HCT116 (cell line): ENCODE measurements at regions not wholly inside any gene's neighbourhood (a gene's known extent, or its start where the extent isn't known, plus 50 kb on each side); places are given as distances from the start of the nearest gene placed in this dataset.

ENCODE experiments used
- ATAC-seq: fragments of 200-7000 bp; cut with Tn5 transposase; 2 replicates; pipeline ENCODE4 v1.9.1; 2020; ENCODE audit warnings: mild to moderate bottlenecking, moderate library complexity
- BruUV-seq: library from RNA; stranded (reverse); fragments of 400-500 nt; replicated peaks from 2 replicates; lab custom pipeline; 2021; lab: Mats Ljungman, UMichigan
- CTCF ChIA-PET: fragments of 300-600 bp; sonication (Branson Sonifier 250); formaldehyde crosslinking; loops from one replicate; lab custom pipeline; 2021; ENCODE audit warnings: antibody characterized with exemption; lab: Charles Lee
- POLR2A ChIA-PET: fragments of 300-600, 350-600 bp; sonication (Branson Sonifier 250); formaldehyde crosslinking; loops from one replicate; lab custom pipeline; 2021; ENCODE audit warnings: antibody characterized with exemption; lab: Charles Lee
- RAD21 ChIA-PET, 2 experiments: fragments of 300-600 bp; sonication (Branson Sonifier 250); formaldehyde crosslinking; loops; one replicate each; lab custom pipeline; 2023; ENCODE audit warnings: low total read pairs in 2 of 2; ENCODE audit not compliant: uncharacterized antibody in 2 of 2, unreplicated experiment in 2 of 2, low non-redundant PET in 1 of 2; lab: Charles Lee
- DNase-seq: peaks from one replicate; pipeline ENCODE4 v3.0.0-alpha.2; 2010; ENCODE audit warnings: low read depth, low spot score
- H2AFZ ChIP-seq: fragments of 200-600 bp; shearing (Covaris generic), sonication (generic); 2 replicates; pipeline ENCODE4 v1.6.1; 2017; ENCODE audit warnings: low read depth, mixed run types, mixed read lengths, antibody characterized with exemption, low read length; ENCODE audit not compliant: poor library complexity, severe bottlenecking
- H3K27ac ChIP-seq: 2 replicates; pipeline ENCODE4 v1.5.1; 2012; ENCODE audit warnings: low read depth, low read length
- H3K27me3 ChIP-seq: fragments of 200-600 bp; sonication (generic); 2 replicates; pipeline ENCODE4 v1.6.1; 2016; ENCODE audit warnings: mixed run types, low read length, mixed read lengths; ENCODE audit not compliant: insufficient read depth
- H3K36me3 ChIP-seq, 2 experiments: fragments of 200-500 bp in 1 of 2; fragments of 200-600 bp in 1 of 2; sonication (Bioruptor generic) in 1 of 2; sonication (generic) in 1 of 2; 2 replicates each; pipeline versions ENCODE4 v1.5.1 to v1.6.1; 2014 to 2016; ENCODE audit warnings: low read length in 2 of 2, inconsistent platforms in 1 of 2, mixed read lengths in 1 of 2, mixed run types in 1 of 2; ENCODE audit not compliant: insufficient read depth in 2 of 2, control insufficient read depth in 1 of 2
- H3K4me1 ChIP-seq, 2 experiments: fragments of 200-600 bp in 1 of 2; sonication (generic) in 1 of 2; 2 replicates each; pipeline versions ENCODE4 v1.5.1 to v1.6.1; 2012 to 2017; ENCODE audit warnings: low read length in 2 of 2, inconsistent platforms in 1 of 2, mild to moderate bottlenecking in 1 of 2, mixed read lengths in 1 of 2, mixed run types in 1 of 2, moderate library complexity in 1 of 2; ENCODE audit not compliant: insufficient read depth in 2 of 2, control insufficient read depth in 1 of 2
- H3K4me2 ChIP-seq: fragments of 200-600 bp; sonication (generic); 2 replicates; pipeline ENCODE4 v1.6.1; 2017; ENCODE audit warnings: mixed run types, low read length, mixed read lengths
- H3K4me3 ChIP-seq, 2 experiments: fragments of 200-600 bp in 1 of 2; sonication (generic) in 1 of 2; replicated peaks in 1 of 2; 2 replicates each; pipeline ENCODE4 v1.5.1; 2011 to 2016; ENCODE audit warnings: low read length in 2 of 2, control low read depth in 1 of 2, low read depth in 1 of 2, mild to moderate bottlenecking in 1 of 2, mixed read lengths in 1 of 2, mixed run types in 1 of 2
- H3K79me2 ChIP-seq: fragments of 200-600 bp; sonication (generic); 2 replicates; pipeline ENCODE4 v1.6.1; 2017; ENCODE audit warnings: mild to moderate bottlenecking, mixed run types, low read length, moderate library complexity, mixed read lengths; ENCODE audit not compliant: insufficient read depth
- H3K9ac ChIP-seq: fragments of 200-600 bp; sonication (generic); 2 replicates; pipeline ENCODE4 v1.6.1; 2016; ENCODE audit warnings: low read length, mixed read lengths
- H3K9me2 ChIP-seq: fragments of 200-600 bp; sonication (generic), shearing (Covaris generic); 2 replicates; pipeline ENCODE4 v1.6.1; 2017; ENCODE audit warnings: mixed run types, mild to moderate bottlenecking, moderate library complexity; ENCODE audit not compliant: insufficient read depth
- H3K9me3 ChIP-seq, 2 experiments: fragments of 200-500 bp in 1 of 2; fragments of 200-600 bp in 1 of 2; sonication (Bioruptor generic) in 1 of 2; sonication (generic) in 1 of 2; 2 replicates each; pipeline ENCODE4 v1.6.1; 2014 to 2017; ENCODE audit warnings: low read length in 2 of 2, mixed read lengths in 2 of 2, inconsistent platforms in 1 of 2, low read depth in 1 of 2, mild to moderate bottlenecking in 1 of 2, mixed run types in 1 of 2, moderate library complexity in 1 of 2; ENCODE audit not compliant: control insufficient read depth in 1 of 2, insufficient read depth in 1 of 2
- H4K20me1 ChIP-seq: fragments of 200-600 bp; sonication (generic), shearing (Covaris generic); 2 replicates; pipeline ENCODE4 v1.6.1; 2017; ENCODE audit warnings: mixed run types, mild to moderate bottlenecking, moderate library complexity; ENCODE audit not compliant: insufficient read depth
- CTCF ChIP-seq, 3 experiments: fragments of 200-600 bp in 1 of 3; sonication (generic) in 1 of 3; IDR thresholded peaks in 2 of 3; conservative IDR thresholded peaks in 1 of 3; 2 replicates each; pipeline ENCODE4 v1.5.1; 2012 to 2017; ENCODE audit warnings: low read depth in 2 of 3, low read length in 2 of 3, antibody characterized with exemption in 1 of 3, borderline replicate concordance in 1 of 3, control low read depth in 1 of 3, mild to moderate bottlenecking in 1 of 3, mixed read lengths in 1 of 3, mixed run types in 1 of 3, moderate library complexity in 1 of 3; ENCODE audit not compliant: insufficient read depth in 1 of 3
- ELF1 ChIP-seq: IDR thresholded peaks from 2 replicates; pipeline ENCODE4 v1.6.1; 2012; ENCODE audit warnings: low read depth, borderline replicate concordance
- EZH2 ChIP-seq: fragments of 200-600 bp; sonication (generic); IDR thresholded peaks from 2 replicates; pipeline ENCODE4 v1.6.1; 2017; ENCODE audit warnings: antibody characterized with exemption, mixed run types
- MAX ChIP-seq: IDR thresholded peaks from 2 replicates; pipeline ENCODE4 v1.6.1; 2012
- POLR2AphosphoS5 ChIP-seq: IDR thresholded peaks from 2 replicates; pipeline ENCODE4 v1.6.1; 2011; ENCODE audit warnings: mild to moderate bottlenecking, low read depth, low read length, moderate library complexity
- REST ChIP-seq: IDR thresholded peaks from 2 replicates; pipeline ENCODE4 v1.6.1; 2012; ENCODE audit warnings: low read depth
- SIN3A ChIP-seq: IDR thresholded peaks from 2 replicates; pipeline ENCODE4 v1.6.1; 2012; ENCODE audit warnings: low read depth
- TCF7L2 ChIP-seq: IDR thresholded peaks from 2 replicates; pipeline ENCODE4 v1.7.0; 2011; ENCODE audit warnings: borderline replicate concordance, inconsistent platforms; ENCODE audit not compliant: insufficient read depth, insufficient read length; ENCODE audit errors: extremely low read depth
- ZBTB33 ChIP-seq: IDR thresholded peaks from 2 replicates; pipeline ENCODE4 v1.6.1; 2011; ENCODE audit warnings: mild to moderate bottlenecking, low read length, moderate library complexity; ENCODE audit not compliant: insufficient replicate concordance; ENCODE audit errors: extremely low read depth
- ZFX ChIP-seq: fragments of 450-650 bp; IDR thresholded peaks from 2 replicates; pipeline ENCODE4 v1.6.1; 2017
- intact Hi-C: fragments of 100-400 bp; cut with micrococcal nuclease; formaldehyde crosslinking; loops from 2 replicates; pipeline ENCODE4 v1.10.0; 2022

- Histone ChIP-seq H3K27me3 (no peaks in the 10 kb centered on the region), H3K4me3 (no peak overlapping the region), H3K4me1 (no peaks in the 10 kb centered on the region), H3K79me2 (no peaks in the 10 kb centered on the region), H3K9me2 (no peaks in the 10 kb centered on the region), H2AFZ (no peak overlapping the region), H3K27ac (no peak overlapping the region), H3K9ac (no peak overlapping the region), H3K9me3 (no peaks in the 10 kb centered on the region), H3K36me3 (no peaks in the 10 kb centered on the region), H4K20me1 (no peaks in the 10 kb centered on the region), H3K4me2 (no peak overlapping the region)
- RAD21 ChIA-PET: no interaction called here
- POLR2A ChIA-PET: no interaction called here
- BruUV-seq: no TSS peak
- intact Hi-C loops: no loop called here
- CTCF ChIA-PET: no interaction called here
- no peak for ATAC-seq
- TF ChIP-seq REST (no peak), POLR2AphosphoS5 (no peak), SIN3A (no peak), ELF1 (no peak), CTCF (IDR thresholded peaks at IDR 0.05 in 2 of 3, conservative IDR thresholded peaks at IDR 0.05 in 1 of 3; ENCODE audit: borderline replicate concordance in 1 of 3, insufficient read depth in 1 of 3, low read depth in 2 of 3, low read length in 2 of 3) (no peak), TCF7L2 (no peak), MAX (no peak), EZH2 (no peak), ZFX (no peak), ZBTB33 (no peak)
- DNase-seq: no peak
Observed at GRCh38 chr7:108911016-108911415, 341.3 kb downstream of the DNAJB9 start.
